ENCODE measurements at regions not wholly inside any gene's neighbourhood (a gene's known extent, or its start where the extent isn't known, plus 50 kb on each side); places are given as distances from the start of the nearest gene placed in this dataset.
"Not testable (repeated sequence)": the region's sequence is repeated elsewhere in the genome, so short reads cannot be mapped to it uniquely, and the experiment has no call there.

DNA sequence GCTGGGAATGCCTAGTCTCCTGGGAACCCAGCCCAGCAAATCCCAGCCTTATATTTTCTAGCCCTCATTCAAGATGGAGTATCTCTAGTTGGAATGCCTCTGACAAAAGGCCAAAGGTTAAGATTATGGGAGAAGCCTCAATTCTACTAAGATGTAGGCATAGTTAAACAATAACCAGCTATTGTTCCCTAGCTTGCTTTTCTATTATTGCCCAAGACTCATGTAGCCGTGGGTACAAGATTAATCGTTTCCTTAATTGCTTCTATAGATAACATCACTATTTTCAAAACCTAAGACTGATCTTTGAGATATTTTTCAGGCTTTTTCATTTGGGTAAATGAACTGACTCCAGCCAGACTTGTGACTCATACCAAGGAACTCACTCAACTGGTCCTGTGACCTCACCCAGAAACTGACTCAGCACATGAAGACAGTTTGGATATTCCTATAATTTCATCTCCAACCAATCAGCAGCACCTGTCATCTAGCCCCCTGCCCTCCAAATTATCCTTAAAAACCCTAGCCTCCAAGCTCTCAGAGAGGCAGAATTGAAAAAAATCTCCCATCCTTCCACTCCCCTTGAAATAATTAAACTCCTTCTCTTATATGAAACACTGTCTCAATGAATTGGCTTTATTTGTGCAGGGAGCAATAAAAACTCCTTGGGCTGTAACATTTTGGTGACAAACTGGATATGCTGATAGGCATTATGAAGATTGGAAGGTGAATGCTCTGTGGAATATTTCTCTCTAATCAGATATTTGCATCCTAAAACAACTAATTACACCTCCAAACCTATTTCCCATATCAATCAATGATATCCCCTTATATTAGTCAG lies 589.0 kb downstream of the C12orf50 start:
- TF ChIP-seq, protein P1, sequence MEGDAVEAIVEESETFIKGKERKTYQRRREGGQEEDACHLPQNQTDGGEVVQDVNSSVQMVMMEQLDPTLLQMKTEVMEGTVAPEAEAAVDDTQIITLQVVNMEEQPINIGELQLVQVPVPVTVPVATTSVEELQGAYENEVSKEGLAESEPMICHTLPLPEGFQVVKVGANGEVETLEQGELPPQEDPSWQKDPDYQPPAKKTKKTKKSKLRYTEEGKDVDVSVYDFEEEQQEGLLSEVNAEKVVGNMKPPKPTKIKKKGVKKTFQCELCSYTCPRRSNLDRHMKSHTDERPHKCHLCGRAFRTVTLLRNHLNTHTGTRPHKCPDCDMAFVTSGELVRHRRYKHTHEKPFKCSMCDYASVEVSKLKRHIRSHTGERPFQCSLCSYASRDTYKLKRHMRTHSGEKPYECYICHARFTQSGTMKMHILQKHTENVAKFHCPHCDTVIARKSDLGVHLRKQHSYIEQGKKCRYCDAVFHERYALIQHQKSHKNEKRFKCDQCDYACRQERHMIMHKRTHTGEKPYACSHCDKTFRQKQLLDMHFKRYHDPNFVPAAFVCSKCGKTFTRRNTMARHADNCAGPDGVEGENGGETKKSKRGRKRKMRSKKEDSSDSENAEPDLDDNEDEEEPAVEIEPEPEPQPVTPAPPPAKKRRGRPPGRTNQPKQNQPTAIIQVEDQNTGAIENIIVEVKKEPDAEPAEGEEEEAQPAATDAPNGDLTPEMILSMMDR (IDR thresholded peaks at IDR 0.05; ENCODE audit: unreplicated experiment): no peak
- Mint-ChIP-seq H3K27ac (ENCODE audit: unreplicated experiment) (no peak overlapping the region), H3K4me1 (ENCODE audit: unreplicated experiment) (no peaks in the 10 kb centered on the region), H3K9me3 (ENCODE audit: unreplicated experiment) (no peaks in the 10 kb centered on the region), H3K27me3 (ENCODE audit: unreplicated experiment) (no peaks in the 10 kb centered on the region), H3K36me3 (ENCODE audit: low read depth, unreplicated experiment) (no peaks in the 10 kb centered on the region), H3K4me3 (ENCODE audit: unreplicated experiment) (no peak overlapping the region)
- DNase-seq (ENCODE audit: low spot score): no peak

DNA sequence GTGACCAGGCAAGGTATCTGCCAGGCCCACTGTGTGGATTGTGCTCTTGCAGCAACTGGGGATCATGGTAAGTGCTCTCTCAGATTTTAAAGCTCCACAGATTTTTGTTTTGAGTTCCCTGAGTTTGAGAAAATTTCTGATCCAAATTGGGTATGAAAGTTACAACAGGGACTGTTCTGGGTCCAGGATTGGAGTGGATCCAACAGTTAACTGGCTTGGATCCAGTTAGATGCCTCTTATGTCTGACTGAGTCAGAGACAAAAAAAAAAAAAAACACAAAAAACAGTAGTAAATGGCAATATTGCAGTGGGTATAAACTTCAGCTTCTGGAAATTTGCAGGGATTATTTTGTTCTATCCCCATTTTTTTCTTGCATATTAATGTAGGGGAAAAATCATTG lies 598.8 kb downstream of the C12orf50 start:
- Mint-ChIP-seq H3K27me3 (ENCODE audit: unreplicated experiment) (no peaks in the 10 kb centered on the region), H3K27ac (ENCODE audit: unreplicated experiment) (no peak overlapping the region), H3K4me3 (ENCODE audit: unreplicated experiment) (no peak overlapping the region), H3K36me3 (ENCODE audit: low read depth, unreplicated experiment) (no peaks in the 10 kb centered on the region), H3K4me1 (ENCODE audit: unreplicated experiment) (no peaks in the 10 kb centered on the region), H3K9me3 (ENCODE audit: unreplicated experiment) (no peaks in the 10 kb centered on the region)
- TF ChIP-seq, protein P1 (IDR thresholded peaks at IDR 0.05; ENCODE audit: unreplicated experiment): no peak
- no peak for DNase-seq (ENCODE audit: low spot score)

DNA sequence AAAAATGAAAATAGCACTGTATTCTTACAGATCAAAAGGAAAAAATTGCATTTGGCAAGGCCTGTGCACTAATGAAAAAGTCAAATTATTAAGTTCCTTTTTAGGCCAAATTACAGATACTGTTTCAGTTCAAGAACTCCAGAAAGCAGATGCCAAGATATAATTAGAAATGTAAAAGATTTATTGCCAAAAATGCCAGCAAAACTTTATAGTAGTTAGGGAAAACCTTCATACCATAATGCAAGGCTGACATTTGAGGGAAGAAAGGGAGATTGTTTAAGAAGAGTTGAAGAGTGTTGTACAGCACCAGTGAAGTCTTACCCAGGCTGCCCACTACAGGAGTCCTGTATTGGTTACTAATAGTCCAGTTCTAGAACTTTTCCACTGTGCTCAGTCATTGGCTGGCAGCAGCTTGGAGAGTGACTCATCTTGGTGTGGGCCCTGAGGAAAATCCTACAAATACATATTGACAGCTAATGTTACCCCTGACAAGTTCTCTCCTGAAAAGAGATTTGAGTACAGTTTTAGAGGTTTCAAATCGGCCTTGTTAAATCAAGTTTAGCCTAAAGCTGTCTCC lies 600.4 kb downstream of the C12orf50 start:
- DNase-seq (ENCODE audit: low spot score): no peak
- H3K27me3 Mint-ChIP-seq (ENCODE audit: unreplicated experiment): no peaks in the 10 kb centered on the region
- H3K27ac Mint-ChIP-seq (ENCODE audit: unreplicated experiment): no peak overlapping the region
- no peaks in the 10 kb centered on the region for H3K36me3 Mint-ChIP-seq (ENCODE audit: low read depth, unreplicated experiment)
- TF ChIP-seq, protein P1 (IDR thresholded peaks at IDR 0.05; ENCODE audit: unreplicated experiment): no peak
- H3K4me3 Mint-ChIP-seq (ENCODE audit: unreplicated experiment): no peak overlapping the region
- no peaks in the 10 kb centered on the region for H3K4me1 Mint-ChIP-seq (ENCODE audit: unreplicated experiment)
- H3K9me3 Mint-ChIP-seq (ENCODE audit: unreplicated experiment): no peaks in the 10 kb centered on the region

DNA sequence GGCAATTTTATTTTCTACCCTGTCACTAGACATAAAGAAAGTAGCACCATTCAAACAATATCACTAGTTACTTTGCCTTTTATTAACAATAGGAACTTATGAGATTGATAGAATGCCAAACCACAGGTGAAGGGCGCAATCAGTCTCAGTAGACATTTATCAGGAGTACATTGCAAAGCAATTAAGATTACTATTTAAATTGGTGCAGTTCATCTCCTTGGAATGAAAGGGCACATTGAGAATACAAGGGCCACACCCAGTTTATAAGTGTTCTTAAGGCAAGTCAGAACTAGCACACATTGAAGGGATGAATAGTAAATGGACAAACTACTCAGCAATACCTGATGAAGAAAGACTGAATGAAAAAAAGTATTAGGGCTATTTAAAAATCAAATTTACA lies 601.4 kb downstream of the C12orf50 start:
- TF ChIP-seq, protein P1 (IDR thresholded peaks at IDR 0.05; ENCODE audit: unreplicated experiment): no peak
- DNase-seq (ENCODE audit: low spot score): no peak
- H3K27ac Mint-ChIP-seq (ENCODE audit: unreplicated experiment): no peak overlapping the region
- no peak overlapping the region for H3K4me3 Mint-ChIP-seq (ENCODE audit: unreplicated experiment)
- H3K36me3 Mint-ChIP-seq (ENCODE audit: low read depth, unreplicated experiment): no peaks in the 10 kb centered on the region
- no peaks in the 10 kb centered on the region for H3K27me3 Mint-ChIP-seq (ENCODE audit: unreplicated experiment)
- H3K9me3 Mint-ChIP-seq (ENCODE audit: unreplicated experiment): no peaks in the 10 kb centered on the region
- no peaks in the 10 kb centered on the region for H3K4me1 Mint-ChIP-seq (ENCODE audit: unreplicated experiment)

DNA sequence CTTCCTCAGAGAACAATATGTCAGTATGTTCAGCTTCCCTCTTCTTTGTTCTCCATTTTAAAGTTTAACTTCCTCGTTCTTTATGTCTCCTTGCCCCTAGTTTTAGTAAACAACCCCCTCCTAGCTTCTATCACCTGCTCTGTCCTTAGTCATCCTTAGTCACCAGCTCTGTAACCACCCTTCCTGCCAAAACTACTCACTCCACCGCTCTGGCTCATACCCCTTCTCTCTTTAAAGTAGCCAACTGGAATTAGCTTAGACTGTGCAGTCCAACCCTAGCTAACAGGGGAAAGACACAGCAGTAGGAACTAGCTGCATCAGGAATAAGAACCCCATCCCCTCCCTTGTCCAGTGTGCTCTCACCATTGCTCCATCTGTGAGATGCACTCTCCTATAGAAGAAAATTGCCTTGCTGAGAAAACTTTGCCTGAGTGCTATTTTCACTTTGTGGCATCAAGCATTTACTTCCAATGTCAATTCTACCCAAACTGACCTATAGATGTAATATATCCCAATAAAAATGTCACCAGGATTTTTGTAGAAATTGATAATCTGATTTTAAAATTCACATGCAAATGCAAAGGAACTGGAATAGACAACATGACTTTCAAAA lies 603.2 kb downstream of the C12orf50 start:
- Mint-ChIP-seq H3K4me3 (ENCODE audit: unreplicated experiment) (no peak overlapping the region), H3K27me3 (ENCODE audit: unreplicated experiment) (peaks cover 4% of the 10 kb centered on the region), H3K9me3 (ENCODE audit: unreplicated experiment) (no peaks in the 10 kb centered on the region), H3K4me1 (ENCODE audit: unreplicated experiment) (no peaks in the 10 kb centered on the region), H3K27ac (ENCODE audit: unreplicated experiment) (no peak overlapping the region), H3K36me3 (ENCODE audit: low read depth, unreplicated experiment) (no peaks in the 10 kb centered on the region)
- no peak for DNase-seq (ENCODE audit: low spot score)
- TF ChIP-seq, protein P1 (IDR thresholded peaks at IDR 0.05; ENCODE audit: unreplicated experiment): no peak

DNA sequence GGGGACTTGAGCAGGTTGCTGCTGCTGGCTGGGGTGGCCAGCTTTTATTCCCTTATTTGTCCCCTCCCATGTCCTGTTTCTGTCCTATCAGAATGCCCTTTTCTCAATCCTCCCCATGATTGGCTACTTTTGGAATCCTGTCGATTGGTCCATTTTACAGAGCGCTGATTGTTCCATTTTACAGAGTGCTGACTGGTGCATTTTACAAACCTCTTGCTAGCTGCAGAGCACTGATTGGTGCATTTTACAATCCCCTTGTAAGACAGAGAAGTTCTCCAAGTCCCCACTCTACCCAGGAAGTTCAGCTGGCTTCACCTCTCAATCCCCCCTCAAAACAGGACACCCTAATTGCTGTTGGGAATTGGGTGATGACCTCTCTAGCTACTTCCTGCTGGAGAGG lies 608.0 kb downstream of the C12orf50 start:
- H3K4me3 Mint-ChIP-seq (ENCODE audit: unreplicated experiment); H3K27me3 Mint-ChIP-seq (ENCODE audit: unreplicated experiment); H3K27ac Mint-ChIP-seq (ENCODE audit: unreplicated experiment); H3K4me1 Mint-ChIP-seq (ENCODE audit: unreplicated experiment); DNase-seq (ENCODE audit: low spot score); H3K9me3 Mint-ChIP-seq (ENCODE audit: unreplicated experiment); H3K36me3 Mint-ChIP-seq (ENCODE audit: low read depth, unreplicated experiment): not testable (repeated sequence)
